ENCODE measurements at regions not wholly inside any gene's neighbourhood (a gene's known extent, or its start where the extent isn't known, plus 50 kb on each side); places are given as distances from the start of the nearest gene placed in this dataset.
"Not testable (repeated sequence)": the region's sequence is repeated elsewhere in the genome, so short reads cannot be mapped to it uniquely, and the experiment has no call there.

DNA sequence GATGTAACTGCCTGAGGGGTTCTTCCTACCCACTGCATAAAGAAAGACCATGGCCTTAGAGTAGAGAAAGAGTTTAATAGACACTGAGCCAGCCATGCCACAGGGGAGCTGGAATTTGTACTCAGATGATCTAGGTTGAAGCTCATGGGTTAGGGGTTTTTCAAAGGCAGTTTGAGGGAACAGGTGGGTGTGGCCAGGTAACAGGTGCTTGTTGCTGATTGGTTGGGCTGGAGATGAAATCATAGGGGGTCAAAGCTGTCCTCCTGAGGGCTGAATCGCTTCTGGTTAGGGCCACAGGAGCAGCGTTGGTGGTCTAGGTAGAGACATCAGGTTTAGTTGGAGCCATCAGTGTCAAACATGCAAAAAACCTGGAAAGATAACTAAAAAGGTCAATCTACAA is 59.2 kb upstream of the CSNK1A1L start:
- no peak for DNase-seq (ENCODE audit: low spot score)

DNA sequence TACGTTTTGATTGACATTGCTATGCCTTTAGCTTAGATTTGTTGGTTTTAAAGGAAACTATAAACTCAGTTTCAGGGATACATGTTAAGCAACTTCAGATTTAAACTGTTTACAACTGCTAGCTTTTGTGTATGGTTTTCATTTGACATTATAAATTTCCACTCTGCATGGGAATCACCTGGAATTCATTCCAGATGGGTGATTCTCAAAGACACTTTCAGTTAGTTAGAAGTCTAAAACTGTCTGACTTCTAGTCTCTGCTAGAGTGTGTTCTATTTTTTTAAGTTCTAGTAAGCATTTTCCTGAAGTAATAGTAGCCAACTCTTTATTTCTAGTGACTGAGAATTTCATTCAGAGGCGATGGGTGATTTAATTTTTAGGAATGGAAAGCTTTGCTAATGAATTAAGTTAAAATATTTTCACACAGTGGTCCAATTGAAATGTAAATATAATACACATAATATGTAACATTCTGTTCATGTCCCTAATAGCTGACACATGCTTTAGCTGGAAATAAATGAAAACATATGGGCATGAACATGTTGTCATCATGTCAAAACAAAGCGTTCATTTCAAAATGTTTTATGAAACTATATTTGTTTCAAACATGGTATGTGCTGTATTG is 58.3 kb upstream of the CSNK1A1L start:
- no peak for DNase-seq (ENCODE audit: low spot score)

DNA sequence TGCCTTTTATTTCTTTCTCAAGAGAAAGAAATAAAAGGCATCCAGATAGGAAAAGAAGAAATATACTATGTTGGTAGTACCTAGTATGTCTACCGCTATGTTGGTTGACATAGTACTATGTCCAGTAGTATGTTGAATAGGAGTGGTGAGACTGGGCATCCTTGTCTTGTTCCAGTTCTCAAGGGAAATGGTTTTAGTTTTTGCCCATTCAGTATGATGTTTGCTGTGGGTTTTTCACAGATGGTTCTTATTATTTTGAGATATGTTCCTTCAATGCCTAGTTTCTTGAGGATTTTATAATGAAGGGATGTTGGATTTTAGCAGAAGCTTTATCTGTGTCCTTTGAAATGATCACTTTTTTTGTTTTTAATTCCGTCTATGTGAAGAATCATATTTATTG is 53.0 kb upstream of the CSNK1A1L start:
- no peak for DNase-seq (ENCODE audit: low spot score)

DNA sequence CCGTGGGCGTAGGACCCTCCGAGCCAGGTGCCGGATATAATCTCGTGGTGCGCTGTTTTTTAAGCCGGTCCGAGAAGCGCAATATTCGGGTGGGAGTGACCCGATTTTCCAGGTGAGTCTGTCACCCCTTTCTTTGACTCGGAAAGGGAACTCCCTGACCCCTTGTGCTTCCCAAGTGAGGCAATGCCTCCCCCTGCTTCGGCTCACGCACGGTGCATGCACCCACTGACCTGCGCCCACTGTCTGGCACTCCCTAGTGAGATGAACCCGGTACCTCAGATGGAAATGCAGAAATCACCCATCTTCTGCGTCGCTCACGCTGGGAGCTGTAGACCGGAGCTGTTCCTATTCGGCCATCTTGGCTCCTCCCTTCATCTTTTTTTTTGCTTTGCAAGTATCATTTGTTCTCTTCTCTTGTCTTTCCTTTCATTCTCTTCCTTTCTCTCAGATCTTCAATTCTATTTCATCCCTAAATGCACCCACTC is 50.2 kb upstream of the CSNK1A1L start:
- not testable (repeated sequence) for DNase-seq (ENCODE audit: low spot score)

All from umbilical cord (tissue), 1 donor.